K562 (cell line): ENCODE measurements at regions not wholly inside any gene's neighbourhood (a gene's known extent, or its start where the extent isn't known, plus 50 kb on each side); places are given as distances from the start of the nearest gene placed in this dataset.

Source experiments
- ATAC-seq: fragments of 200-7000 bp; cut with Tn5 transposase; 3 replicates; pipeline ENCODE4 v1.9.1; 2020; ENCODE audit warnings: moderate library complexity
- BruUV-seq: library from RNA; stranded (reverse); fragments of 400-500 nt; replicated peaks from 2 replicates; lab custom pipeline; 2021; lab: Mats Ljungman, UMichigan
- CTCF ChIA-PET: fragments of 300-600 bp; formaldehyde crosslinking; extraction: SDS; loops from one replicate; lab custom pipeline; 2021; ENCODE audit warnings: low intra/inter-chr PET ratio; lab: Yijun Ruan, JAX
- POLR2A ChIA-PET: fragments of 300-600, 350-650 bp; sonication (Branson Sonifier 250); formaldehyde crosslinking; extraction: SDS; loops from one replicate; lab custom pipeline; 2021; ENCODE audit warnings: antibody characterized with exemption, inconsistent platforms; lab: Yijun Ruan, JAX
- DNase-seq, 4 experiments: peaks; one replicate each; pipeline versions ENCODE4 v3.0.0 to v3.0.0-alpha.2; 2011 to 2018; ENCODE audit warnings: low spot score in 3 of 4, mixed read lengths in 3 of 4; ENCODE audit errors: extremely low read depth in 1 of 4
- FAIRE-seq: peaks from 2 replicates; lab custom pipeline; 2011; peaks lifted over from hg19 to GRCh38; lab: Jason Lieb, UNC
- H2AFZ ChIP-seq: 2 replicates; pipeline ENCODE4 v1.6.0; 2011; ENCODE audit warnings: low read depth, low read length, control low read depth, inconsistent platforms
- H3K27ac ChIP-seq: fragments of 200-600 bp; 3 replicates; pipeline ENCODE4 v1.8.0; 2011; ENCODE audit warnings: low read depth, mild to moderate bottlenecking, control low read depth, inconsistent platforms, low read length, moderate library complexity, mixed read lengths; ENCODE audit errors: extremely low read depth
- H3K27me3 ChIP-seq, 2 experiments: fragments of 300-600 bp in 1 of 2; 2 replicates in 1 of 2; 3 replicates in 1 of 2; pipeline versions ENCODE4 v1.6.0 to v1.8.0; 2011; ENCODE audit warnings: inconsistent platforms in 2 of 2, low read length in 2 of 2, mild to moderate bottlenecking in 1 of 2, mixed read lengths in 1 of 2, moderate library complexity in 1 of 2; ENCODE audit not compliant: control insufficient read depth in 2 of 2, insufficient read depth in 2 of 2
- H3K36me3 ChIP-seq: fragments of 300-600 bp; 3 replicates; pipeline ENCODE4 v1.8.0; 2011; ENCODE audit warnings: mild to moderate bottlenecking, low read length, inconsistent platforms; ENCODE audit not compliant: control insufficient read depth, insufficient read depth
- H3K4me1 ChIP-seq, 2 experiments: fragments of 200-600 bp in 1 of 2; replicated peaks in 1 of 2; 2 replicates in 1 of 2; 3 replicates in 1 of 2; pipeline versions ENCODE4 v1.5.1 to v1.8.0; 2011; ENCODE audit warnings: inconsistent platforms in 2 of 2, low read length in 2 of 2, mild to moderate bottlenecking in 1 of 2, mixed read lengths in 1 of 2, moderate library complexity in 1 of 2; ENCODE audit not compliant: control insufficient read depth in 2 of 2, insufficient read depth in 2 of 2
- H3K4me2 ChIP-seq: 2 replicates; pipeline ENCODE4 v1.6.1; 2011; ENCODE audit warnings: low read length, control low read depth, inconsistent platforms, mixed read lengths; ENCODE audit not compliant: insufficient read depth
- H3K4me3 ChIP-seq: fragments of 200-600 bp; sonication (generic), shearing (Covaris generic); 2 replicates; pipeline ENCODE4 v1.5.1; 2016; ENCODE audit warnings: control low read depth, inconsistent platforms
- H3K79me2 ChIP-seq: fragments of 200-600 bp; 3 replicates; pipeline ENCODE4 v1.8.0; 2011; ENCODE audit warnings: low read length, inconsistent platforms; ENCODE audit not compliant: control insufficient read depth, insufficient read depth
- H3K9ac ChIP-seq, 2 experiments: 2 replicates each; pipeline versions ENCODE4 v1.6.0 to v1.6.1; 2011; ENCODE audit warnings: low read depth in 2 of 2, low read length in 2 of 2, control low read depth in 1 of 2, inconsistent platforms in 1 of 2, mild to moderate bottlenecking in 1 of 2, mixed read lengths in 1 of 2; ENCODE audit not compliant: insufficient read depth in 1 of 2
- H3K9me1 ChIP-seq: one replicate; pipeline ENCODE4 v1.6.0; 2011; ENCODE audit warnings: inconsistent platforms, mild to moderate bottlenecking, low read length, moderate library complexity; ENCODE audit not compliant: control insufficient read depth, insufficient read depth
- H3K9me3 ChIP-seq: replicated peaks from 2 replicates; pipeline ENCODE4 v1.5.1; 2011; ENCODE audit warnings: low read depth, low read length, inconsistent platforms; ENCODE audit not compliant: control insufficient read depth, insufficient read depth
- H4K20me1 ChIP-seq: replicated peaks from 2 replicates; pipeline ENCODE4 v1.6.1; 2011; ENCODE audit warnings: low read length, inconsistent platforms, mixed read lengths; ENCODE audit not compliant: control insufficient read depth, insufficient read depth
- ZNF239 ChIP-seq: fragments of 250-450 bp; sonication (Bioruptor Pico); IDR thresholded peaks from 2 replicates; pipeline ENCODE4 v1.4.0; 2020; ENCODE audit warnings: mild to moderate bottlenecking
- WGBS: fragments of 100-300 bp; shearing (Covaris generic); methylation state at CpG from one replicate; pipeline ENCODE4 v1.1.6; 2016; ENCODE audit warnings: low coverage, mixed read lengths; ENCODE audit not compliant: insufficient coverage; ENCODE audit errors: missing lambda C conversion rate; 5-methylcytosine and 5-hydroxymethylcytosine counted together
- in situ Hi-C: fragments of 300-500 bp; cut with MboI; formaldehyde crosslinking; loops from 4 replicates; pipeline ENCODE4 v1.15.0; 2018; ENCODE audit warnings: inconsistent platforms, mixed read lengths
- intact Hi-C: fragments of 100-400 bp; cut with micrococcal nuclease; formaldehyde crosslinking; loops from 2 replicates; pipeline ENCODE4 v1.14.2; 2022
- TF ChIP-seq, protein P1 (sequence below), 2 experiments: fragments of 450-650 bp in 1 of 2; sonication (generic) in 1 of 2; formaldehyde crosslinking in 1 of 2; IDR thresholded peaks in 1 of 2; conservative IDR thresholded peaks in 1 of 2; 2 replicates each; pipeline versions ENCODE4 v1.6.1 to v1.8.1; 2016 to 2023; ENCODE audit warnings: mild to moderate bottlenecking in 2 of 2, moderate library complexity in 2 of 2, inconsistent platforms in 1 of 2, missing genetic modification reagents in 1 of 2
- TF ChIP-seq, protein P2 (sequence below): fragments of 450-650 bp; IDR thresholded peaks from 2 replicates; pipeline ENCODE4 v1.6.1; 2016; ENCODE audit warnings: mild to moderate bottlenecking
- TF ChIP-seq, protein P3 (sequence below): fragments of 200-800 bp; sonication (Bioruptor generic); IDR thresholded peaks from 2 replicates; pipeline ENCODE4 v1.6.1; 2017; ENCODE audit warnings: missing genetic modification characterization, missing compliant biosample characterization

DNA sequence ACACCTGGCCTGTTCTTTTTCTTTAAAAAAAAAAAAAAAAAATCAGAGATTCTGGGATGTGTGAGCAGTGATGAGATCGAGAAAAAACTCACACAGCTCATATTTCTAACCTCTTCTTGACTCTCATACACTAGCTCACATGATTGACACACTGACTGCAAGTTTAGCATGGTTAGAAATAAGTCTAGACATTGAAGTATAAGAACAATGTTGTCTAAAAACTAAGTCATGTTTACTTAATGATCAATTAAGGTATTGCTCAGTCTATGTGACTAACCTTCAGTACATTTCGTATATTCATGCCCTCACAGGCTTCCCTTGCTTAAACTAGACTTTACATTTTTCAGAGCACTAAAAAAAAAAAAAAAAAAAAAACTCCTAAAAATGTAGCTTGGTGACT lies 775.1 kb downstream of the GATA3 start (continued):
- TF ChIP-seq, protein P1, sequence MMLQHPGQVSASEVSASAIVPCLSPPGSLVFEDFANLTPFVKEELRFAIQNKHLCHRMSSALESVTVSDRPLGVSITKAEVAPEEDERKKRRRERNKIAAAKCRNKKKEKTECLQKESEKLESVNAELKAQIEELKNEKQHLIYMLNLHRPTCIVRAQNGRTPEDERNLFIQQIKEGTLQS (IDR thresholded peaks at IDR 0.05): no peak
- TF ChIP-seq, protein P1 (CRISPR knock-in tag; conservative IDR thresholded peaks at IDR 0.05): no peak
- TF ChIP-seq ZNF239 (CRISPR knock-in tag): no peak
- TF ChIP-seq, protein P2, sequence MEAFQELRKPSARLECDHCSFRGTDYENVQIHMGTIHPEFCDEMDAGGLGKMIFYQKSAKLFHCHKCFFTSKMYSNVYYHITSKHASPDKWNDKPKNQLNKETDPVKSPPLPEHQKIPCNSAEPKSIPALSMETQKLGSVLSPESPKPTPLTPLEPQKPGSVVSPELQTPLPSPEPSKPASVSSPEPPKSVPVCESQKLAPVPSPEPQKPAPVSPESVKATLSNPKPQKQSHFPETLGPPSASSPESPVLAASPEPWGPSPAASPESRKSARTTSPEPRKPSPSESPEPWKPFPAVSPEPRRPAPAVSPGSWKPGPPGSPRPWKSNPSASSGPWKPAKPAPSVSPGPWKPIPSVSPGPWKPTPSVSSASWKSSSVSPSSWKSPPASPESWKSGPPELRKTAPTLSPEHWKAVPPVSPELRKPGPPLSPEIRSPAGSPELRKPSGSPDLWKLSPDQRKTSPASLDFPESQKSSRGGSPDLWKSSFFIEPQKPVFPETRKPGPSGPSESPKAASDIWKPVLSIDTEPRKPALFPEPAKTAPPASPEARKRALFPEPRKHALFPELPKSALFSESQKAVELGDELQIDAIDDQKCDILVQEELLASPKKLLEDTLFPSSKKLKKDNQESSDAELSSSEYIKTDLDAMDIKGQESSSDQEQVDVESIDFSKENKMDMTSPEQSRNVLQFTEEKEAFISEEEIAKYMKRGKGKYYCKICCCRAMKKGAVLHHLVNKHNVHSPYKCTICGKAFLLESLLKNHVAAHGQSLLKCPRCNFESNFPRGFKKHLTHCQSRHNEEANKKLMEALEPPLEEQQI: no peak
- TF ChIP-seq, all 486 proteins: peak for 0

DNA sequence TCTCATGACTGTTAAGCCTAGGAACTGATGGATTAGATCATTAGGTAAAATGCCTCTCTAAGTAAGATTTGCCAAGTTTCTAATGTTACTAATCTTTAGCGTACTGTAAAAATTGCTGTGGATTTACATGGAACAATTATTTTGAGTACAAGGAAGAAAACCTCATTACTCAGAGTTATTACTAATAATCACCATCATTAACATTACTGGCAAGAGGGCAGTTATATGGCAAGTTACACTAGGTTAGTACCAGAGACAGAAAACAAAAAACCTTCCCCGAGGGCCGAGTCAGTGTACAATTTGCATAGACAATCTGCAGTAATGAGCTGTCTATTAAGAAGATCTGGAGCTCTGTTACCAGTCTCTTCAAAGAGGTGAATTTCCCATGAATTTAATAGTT lies 775.6 kb downstream of the GATA3 start:
- Histone ChIP-seq H3K9me3 (no peaks in the 10 kb centered on the region), H3K4me1 (no peaks in the 10 kb centered on the region), H3K9me1 (no peaks in the 10 kb centered on the region), H3K27ac (no peak overlapping the region), H3K4me2 (no peak overlapping the region), H3K27me3 (no peaks in the 10 kb centered on the region), H4K20me1 (no peaks in the 10 kb centered on the region), H3K9ac (no peak overlapping the region), H3K36me3 (no peaks in the 10 kb centered on the region), H2AFZ (no peak overlapping the region), H3K79me2 (no peaks in the 10 kb centered on the region), H3K4me3 (no peak overlapping the region)
- POLR2A ChIA-PET: interaction anchor here (0.7 kb wide), 1 partner anchor 43 kb away, joined by 4 read pairs; no protein-coding TSS in a partner anchor
- WGBS: 2% methylated on average over 3 of the region's 3 CpGs
- in situ Hi-C loops: no loop called here
- TF ChIP-seq, protein P3, sequence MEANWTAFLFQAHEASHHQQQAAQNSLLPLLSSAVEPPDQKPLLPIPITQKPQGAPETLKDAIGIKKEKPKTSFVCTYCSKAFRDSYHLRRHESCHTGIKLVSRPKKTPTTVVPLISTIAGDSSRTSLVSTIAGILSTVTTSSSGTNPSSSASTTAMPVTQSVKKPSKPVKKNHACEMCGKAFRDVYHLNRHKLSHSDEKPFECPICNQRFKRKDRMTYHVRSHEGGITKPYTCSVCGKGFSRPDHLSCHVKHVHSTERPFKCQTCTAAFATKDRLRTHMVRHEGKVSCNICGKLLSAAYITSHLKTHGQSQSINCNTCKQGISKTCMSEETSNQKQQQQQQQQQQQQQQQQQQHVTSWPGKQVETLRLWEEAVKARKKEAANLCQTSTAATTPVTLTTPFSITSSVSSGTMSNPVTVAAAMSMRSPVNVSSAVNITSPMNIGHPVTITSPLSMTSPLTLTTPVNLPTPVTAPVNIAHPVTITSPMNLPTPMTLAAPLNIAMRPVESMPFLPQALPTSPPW (CRISPR knock-in tag): no peak
- ATAC-seq (no peak), FAIRE-seq (no peak), DNase-seq (no peak)
- intact Hi-C loops: no loop called here
- CTCF ChIA-PET: no interaction called here
- no TSS peak for BruUV-seq
